Panc1 (cell line): ENCODE measurements at regions not wholly inside any gene's neighbourhood (a gene's known extent, or its start where the extent isn't known, plus 50 kb on each side); places are given as distances from the start of the nearest gene placed in this dataset.

ENCODE experiments used
- ATAC-seq: fragments of 200-7000 bp; cut with Tn5 transposase; 2 replicates; pipeline ENCODE4 v1.9.1; 2020; ENCODE audit warnings: mild to moderate bottlenecking, moderate library complexity
- BruUV-seq: library from RNA; stranded (reverse); fragments of 400-500 nt; replicated peaks from 2 replicates; lab custom pipeline; 2021; lab: Mats Ljungman, UMichigan
- CTCF ChIA-PET: fragments of 300-600 bp; sonication (Branson Sonifier 250); formaldehyde crosslinking; loops from one replicate; lab custom pipeline; 2022; ENCODE audit warnings: antibody characterized with exemption; lab: Charles Lee
- POLR2A ChIA-PET: fragments of 300-600 bp; sonication (Branson Sonifier 250); formaldehyde crosslinking; loops from one replicate; lab custom pipeline; 2022; ENCODE audit warnings: antibody characterized with exemption; lab: Charles Lee
- DNase-seq: peaks from one replicate; pipeline ENCODE4 v3.0.0-alpha.2; 2010; ENCODE audit warnings: low read depth, low spot score
- H3K27ac ChIP-seq: 2 replicates; pipeline ENCODE4 v1.5.1; 2011; ENCODE audit warnings: mild to moderate bottlenecking, low read length, inconsistent platforms
- H3K27me3 ChIP-seq: fragments of 200-500 bp; sonication (Bioruptor generic); 2 replicates; pipeline ENCODE4 v1.6.0; 2014; ENCODE audit warnings: low read length, inconsistent platforms; ENCODE audit not compliant: control insufficient read depth, insufficient read depth
- H3K36me3 ChIP-seq: fragments of 200-500 bp; sonication (Bioruptor generic); 2 replicates; pipeline ENCODE4 v1.5.1; 2014; ENCODE audit warnings: inconsistent platforms, mild to moderate bottlenecking, low read length, moderate library complexity; ENCODE audit not compliant: control insufficient read depth, insufficient read depth
- H3K4me1 ChIP-seq: 2 replicates; pipeline ENCODE4 v1.5.1; 2011; ENCODE audit warnings: inconsistent platforms, mild to moderate bottlenecking, low read length, moderate library complexity; ENCODE audit not compliant: control insufficient read depth, insufficient read depth
- H3K4me3 ChIP-seq, 2 experiments: 2 replicates each; pipeline ENCODE4 v1.5.1; 2011 to 2012; ENCODE audit warnings: low read depth in 2 of 2, low read length in 2 of 2, mild to moderate bottlenecking in 2 of 2, inconsistent platforms in 1 of 2, moderate library complexity in 1 of 2
- H3K9me3 ChIP-seq: fragments of 200-500 bp; sonication (Bioruptor generic); 2 replicates; pipeline ENCODE4 v1.5.1; 2014; ENCODE audit warnings: low read depth, mild to moderate bottlenecking, inconsistent platforms, low read length, moderate library complexity; ENCODE audit not compliant: control insufficient read depth, insufficient read depth
- POLR2AphosphoS5 ChIP-seq: IDR thresholded peaks from 2 replicates; pipeline ENCODE4 v1.6.1; 2012; ENCODE audit warnings: mild to moderate bottlenecking, low read depth, low read length, moderate library complexity
- SIN3A ChIP-seq: IDR thresholded peaks from 2 replicates; pipeline ENCODE4 v1.6.1; 2012; ENCODE audit warnings: low read depth, mild to moderate bottlenecking, low read length, moderate library complexity, borderline replicate concordance; ENCODE audit not compliant: insufficient read depth
- TCF7L2 ChIP-seq: IDR thresholded peaks from 2 replicates; pipeline ENCODE4 v1.6.1; 2011; ENCODE audit warnings: mild to moderate bottlenecking, low read depth, low read length, inconsistent platforms
- in situ Hi-C: cut with HindIII; loops from 2 replicates; pipeline ENCODE4 v1.10.0; 2016; ENCODE audit warnings: low sequenced_read_pairs, low pct_unique_long_range_greater_than_20kb
- intact Hi-C: fragments of 100-400 bp; cut with micrococcal nuclease; formaldehyde crosslinking; loops from one replicate; pipeline ENCODE4 v1.10.0; 2022; ENCODE audit not compliant: unreplicated experiment
- TF ChIP-seq, protein P1 (sequence below), 2 experiments: IDR thresholded peaks; 2 replicates each; pipeline ENCODE4 v1.6.1; 2011 to 2012; ENCODE audit warnings: low read depth in 2 of 2, control low read depth in 1 of 2, low read length in 1 of 2, mild to moderate bottlenecking in 1 of 2, moderate library complexity in 1 of 2; ENCODE audit not compliant: insufficient read depth in 1 of 2
- TF ChIP-seq, protein P2 (sequence below): fragments of 450-650 bp; IDR thresholded peaks from 2 replicates; pipeline ENCODE4 v1.5.1; 2017; ENCODE audit warnings: mild to moderate bottlenecking

DNA sequence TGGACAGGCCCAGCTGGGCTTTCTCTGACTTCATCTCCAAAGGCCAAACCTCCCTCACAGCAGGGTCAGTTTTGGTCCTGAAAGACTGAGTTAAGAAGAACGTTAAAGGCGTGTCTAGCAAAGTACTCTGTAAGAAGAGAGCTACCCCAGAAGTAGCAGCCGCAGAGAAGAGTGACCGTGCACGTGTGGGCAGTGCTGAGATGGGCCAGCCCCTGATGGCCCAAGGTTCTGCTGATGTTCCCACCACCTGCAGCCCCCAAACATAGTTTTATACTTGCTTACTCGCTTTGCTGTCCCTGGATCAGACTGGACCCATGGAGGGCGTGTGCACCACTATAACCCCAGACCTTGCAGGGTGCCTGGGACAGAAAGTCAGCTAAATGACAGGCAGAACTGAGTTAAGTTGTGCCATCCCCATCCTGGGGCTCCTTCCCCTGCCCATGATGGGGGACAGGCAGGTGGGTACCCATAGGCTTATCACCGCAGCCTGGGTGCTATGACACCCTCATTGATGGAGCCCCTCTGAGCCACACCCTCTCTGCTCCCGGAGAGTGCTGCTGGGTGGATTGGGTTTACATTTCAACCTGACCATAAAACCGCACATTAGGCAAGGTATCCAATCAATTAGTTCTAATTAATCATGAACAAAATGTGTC lies 367.3 kb upstream of the HS6ST1 start:
- DNase-seq = no peak

DNA sequence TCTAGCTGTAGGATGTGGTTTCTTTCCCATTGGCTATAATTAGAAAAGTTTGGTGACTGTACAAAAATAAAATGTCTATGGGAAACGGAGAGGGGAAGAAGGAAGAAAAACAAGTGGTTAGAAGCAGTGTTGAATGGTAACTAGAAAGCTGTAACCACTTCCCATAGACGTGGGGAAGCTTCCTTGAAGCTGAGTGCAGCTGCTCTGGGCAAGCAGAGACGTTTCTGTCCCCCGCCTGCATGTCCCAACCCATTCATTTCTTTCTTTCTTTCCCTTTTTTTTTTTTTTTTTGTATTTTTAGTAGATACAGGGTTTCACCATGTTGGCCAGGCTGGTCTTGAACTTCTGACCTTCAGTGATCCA lies 367.8 kb upstream of the HS6ST1 start:
- H3K36me3 ChIP-seq = no peaks in the 10 kb centered on the region
- ChIA-PET POLR2A (no interaction called here), CTCF (no interaction called here)
- ATAC-seq = no peak
- H3K27ac ChIP-seq = no peak overlapping the region
- no peaks in the 10 kb centered on the region for H3K4me1 ChIP-seq
- no TSS peak for BruUV-seq
- H3K27me3 ChIP-seq = no peaks in the 10 kb centered on the region; the same call in 1 of the 2 replicates
- no peak overlapping the region for H3K4me3 ChIP-seq
- in situ Hi-C loops (no loop called here), intact Hi-C loops (no loop called here)
- no peak for DNase-seq
- H3K9me3 ChIP-seq = no peaks in the 10 kb centered on the region
- TF ChIP-seq, protein P1, sequence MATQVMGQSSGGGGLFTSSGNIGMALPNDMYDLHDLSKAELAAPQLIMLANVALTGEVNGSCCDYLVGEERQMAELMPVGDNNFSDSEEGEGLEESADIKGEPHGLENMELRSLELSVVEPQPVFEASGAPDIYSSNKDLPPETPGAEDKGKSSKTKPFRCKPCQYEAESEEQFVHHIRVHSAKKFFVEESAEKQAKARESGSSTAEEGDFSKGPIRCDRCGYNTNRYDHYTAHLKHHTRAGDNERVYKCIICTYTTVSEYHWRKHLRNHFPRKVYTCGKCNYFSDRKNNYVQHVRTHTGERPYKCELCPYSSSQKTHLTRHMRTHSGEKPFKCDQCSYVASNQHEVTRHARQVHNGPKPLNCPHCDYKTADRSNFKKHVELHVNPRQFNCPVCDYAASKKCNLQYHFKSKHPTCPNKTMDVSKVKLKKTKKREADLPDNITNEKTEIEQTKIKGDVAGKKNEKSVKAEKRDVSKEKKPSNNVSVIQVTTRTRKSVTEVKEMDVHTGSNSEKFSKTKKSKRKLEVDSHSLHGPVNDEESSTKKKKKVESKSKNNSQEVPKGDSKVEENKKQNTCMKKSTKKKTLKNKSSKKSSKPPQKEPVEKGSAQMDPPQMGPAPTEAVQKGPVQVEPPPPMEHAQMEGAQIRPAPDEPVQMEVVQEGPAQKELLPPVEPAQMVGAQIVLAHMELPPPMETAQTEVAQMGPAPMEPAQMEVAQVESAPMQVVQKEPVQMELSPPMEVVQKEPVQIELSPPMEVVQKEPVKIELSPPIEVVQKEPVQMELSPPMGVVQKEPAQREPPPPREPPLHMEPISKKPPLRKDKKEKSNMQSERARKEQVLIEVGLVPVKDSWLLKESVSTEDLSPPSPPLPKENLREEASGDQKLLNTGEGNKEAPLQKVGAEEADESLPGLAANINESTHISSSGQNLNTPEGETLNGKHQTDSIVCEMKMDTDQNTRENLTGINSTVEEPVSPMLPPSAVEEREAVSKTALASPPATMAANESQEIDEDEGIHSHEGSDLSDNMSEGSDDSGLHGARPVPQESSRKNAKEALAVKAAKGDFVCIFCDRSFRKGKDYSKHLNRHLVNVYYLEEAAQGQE (IDR thresholded peaks at IDR 0.05; ENCODE audit: insufficient read depth in 1 of 2, low read depth in 2 of 2, low read length in 1 of 2) = no peak
- TF ChIP-seq POLR2AphosphoS5 (no peak), TCF7L2 (no peak), SIN3A (no peak)
- TF ChIP-seq, protein P2, sequence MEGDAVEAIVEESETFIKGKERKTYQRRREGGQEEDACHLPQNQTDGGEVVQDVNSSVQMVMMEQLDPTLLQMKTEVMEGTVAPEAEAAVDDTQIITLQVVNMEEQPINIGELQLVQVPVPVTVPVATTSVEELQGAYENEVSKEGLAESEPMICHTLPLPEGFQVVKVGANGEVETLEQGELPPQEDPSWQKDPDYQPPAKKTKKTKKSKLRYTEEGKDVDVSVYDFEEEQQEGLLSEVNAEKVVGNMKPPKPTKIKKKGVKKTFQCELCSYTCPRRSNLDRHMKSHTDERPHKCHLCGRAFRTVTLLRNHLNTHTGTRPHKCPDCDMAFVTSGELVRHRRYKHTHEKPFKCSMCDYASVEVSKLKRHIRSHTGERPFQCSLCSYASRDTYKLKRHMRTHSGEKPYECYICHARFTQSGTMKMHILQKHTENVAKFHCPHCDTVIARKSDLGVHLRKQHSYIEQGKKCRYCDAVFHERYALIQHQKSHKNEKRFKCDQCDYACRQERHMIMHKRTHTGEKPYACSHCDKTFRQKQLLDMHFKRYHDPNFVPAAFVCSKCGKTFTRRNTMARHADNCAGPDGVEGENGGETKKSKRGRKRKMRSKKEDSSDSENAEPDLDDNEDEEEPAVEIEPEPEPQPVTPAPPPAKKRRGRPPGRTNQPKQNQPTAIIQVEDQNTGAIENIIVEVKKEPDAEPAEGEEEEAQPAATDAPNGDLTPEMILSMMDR = no peak

More for the DNA sequence above, 367.3 kb upstream of the HS6ST1 start:
- Histone ChIP-seq H3K4me1 (no peaks in the 10 kb centered on the region), H3K4me3 (no peak overlapping the region), H3K27me3 (no peaks in the 10 kb centered on the region), H3K9me3 (no peaks in the 10 kb centered on the region), H3K27ac (no peak overlapping the region), H3K36me3 (no peaks in the 10 kb centered on the region)
- intact Hi-C loops (no loop called here), in situ Hi-C loops (no loop called here)
- TF ChIP-seq TCF7L2 (no peak), SIN3A (no peak), POLR2AphosphoS5 (no peak)
- TF ChIP-seq, protein P2 = no peak
- TF ChIP-seq, protein P1 (IDR thresholded peaks at IDR 0.05; ENCODE audit: insufficient read depth in 1 of 2, low read depth in 2 of 2, low read length in 1 of 2) = no peak
- BruUV-seq = no TSS peak
- ChIA-PET CTCF (no interaction called here), POLR2A (interaction anchor here (0.6 to 0.7 kb wide), 2 partner anchors 13 to 259 kb away, joined by 3 read pairs; no protein-coding TSS in a partner anchor)
- ATAC-seq = no peak
